GDM1 (cell line): ENCODE measurements at regions not wholly inside any gene's neighbourhood (a gene's known extent, or its start where the extent isn't known, plus 50 kb on each side); places are given as distances from the start of the nearest gene placed in this dataset.
"Not testable (repeated sequence)": the region's sequence is repeated elsewhere in the genome, so short reads cannot be mapped to it uniquely, and the experiment has no call there.

Experiments used
- DNase-seq: peaks from one replicate; lab custom pipeline; 2025; lab: John Stamatoyannopoulos, UW

DNA sequence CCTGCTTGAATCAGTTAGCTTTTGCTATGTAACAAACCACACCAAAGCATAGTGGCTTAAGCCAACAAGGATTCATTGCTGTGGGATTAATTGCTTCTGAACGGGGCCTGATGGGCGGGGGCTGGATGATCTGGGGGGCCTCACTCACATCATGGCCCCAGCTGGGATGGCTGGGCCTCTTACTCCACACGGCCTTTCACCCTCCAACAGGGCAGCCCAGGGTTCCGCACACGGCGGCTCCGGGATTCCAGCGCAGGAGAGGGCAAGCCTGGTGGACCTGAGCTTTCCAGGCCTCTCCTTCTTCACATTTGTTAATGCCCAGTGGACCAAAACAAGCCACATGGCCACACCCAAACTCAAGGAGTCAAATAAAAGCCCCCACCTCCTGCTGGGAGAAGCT is 86.3 kb upstream of the PHLPP1 start:
- no peak for DNase-seq

- no peak for DNase-seq
Measured at GRCh38 chr18:62631173-62631572, 84.2 kb upstream of the PHLPP1 start.

DNA sequence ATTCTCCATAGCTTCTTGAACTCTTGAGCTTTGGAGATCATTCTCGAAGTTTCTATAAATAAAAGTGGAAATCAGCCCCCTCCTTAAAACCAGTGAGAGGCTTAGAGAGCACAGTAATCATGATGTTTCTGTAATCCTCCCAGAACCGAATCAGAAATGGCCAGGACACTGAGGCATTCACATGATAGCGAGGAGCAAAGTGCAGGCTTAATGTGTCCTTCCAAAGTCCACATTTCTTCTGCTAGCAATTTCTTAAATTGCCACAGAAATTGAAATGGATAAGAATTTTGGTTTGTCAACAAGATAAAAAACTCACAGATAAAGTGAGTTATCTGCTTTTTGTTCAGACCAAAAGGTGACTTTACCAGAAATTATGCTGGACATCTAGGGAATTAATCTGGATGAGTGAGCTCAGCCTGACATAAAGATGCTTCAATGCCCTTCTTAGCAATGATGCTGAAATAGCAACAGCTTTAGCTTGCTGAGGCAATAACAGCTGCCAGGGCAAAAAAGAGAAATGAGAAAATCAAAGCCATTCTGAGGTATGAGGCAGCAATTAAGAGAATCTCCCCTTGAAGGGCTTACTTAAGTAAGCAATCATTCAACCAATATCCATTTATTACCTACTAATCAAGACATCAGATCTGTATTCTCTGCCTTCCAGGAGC is 82.4 kb upstream of the PHLPP1 start:
- DNase-seq = no peak

DNA sequence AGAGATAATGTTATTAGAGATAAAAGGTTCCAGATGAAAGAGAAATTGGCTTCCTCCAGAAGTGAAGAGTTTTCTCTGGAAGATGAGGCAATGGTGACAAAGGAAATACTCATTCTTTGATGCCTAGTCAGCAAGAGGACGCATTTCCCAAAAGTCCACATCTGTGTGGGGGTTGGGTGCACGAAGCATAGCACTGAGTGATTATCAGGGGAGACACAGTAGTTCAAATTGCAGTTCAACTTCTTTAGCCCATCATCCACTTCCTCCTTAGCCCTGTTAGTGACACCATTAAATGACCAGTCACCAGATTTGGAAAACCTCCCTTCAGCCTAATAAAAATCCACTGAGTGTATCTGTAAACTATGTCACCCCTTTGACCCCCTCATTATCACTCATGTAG is 80.9 kb upstream of the PHLPP1 start:
- DNase-seq = no peak

DNA sequence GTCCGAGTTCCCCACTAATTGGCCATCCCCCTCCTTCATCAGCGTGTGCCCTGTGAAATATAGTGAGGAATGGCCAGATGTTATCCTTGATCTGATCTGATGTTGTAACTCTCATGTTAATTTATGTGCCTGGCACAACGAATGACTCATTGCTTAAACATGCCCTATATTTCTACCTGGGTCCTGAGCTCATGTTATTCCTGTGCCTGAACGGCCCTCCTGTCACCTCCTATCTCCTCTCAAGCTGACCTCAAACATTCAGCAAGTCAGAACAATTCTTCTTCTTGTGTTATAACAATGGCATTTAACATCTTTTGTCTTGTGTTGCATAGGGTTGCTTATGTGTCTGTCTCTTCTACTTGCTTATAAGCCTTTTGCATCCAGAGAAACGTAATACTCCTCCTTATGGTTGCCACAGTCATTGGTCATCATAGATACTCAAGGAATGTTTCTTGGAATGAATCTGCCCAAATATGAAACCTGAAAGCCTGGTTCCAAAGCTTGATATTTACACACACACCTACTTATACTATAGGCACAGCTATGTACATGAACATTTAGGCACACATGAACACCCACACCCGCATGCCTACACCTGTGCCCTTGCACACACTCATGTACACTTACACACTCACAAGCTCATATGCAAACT is 80.2 kb upstream of the PHLPP1 start:
- DNase-seq = no peak

DNA sequence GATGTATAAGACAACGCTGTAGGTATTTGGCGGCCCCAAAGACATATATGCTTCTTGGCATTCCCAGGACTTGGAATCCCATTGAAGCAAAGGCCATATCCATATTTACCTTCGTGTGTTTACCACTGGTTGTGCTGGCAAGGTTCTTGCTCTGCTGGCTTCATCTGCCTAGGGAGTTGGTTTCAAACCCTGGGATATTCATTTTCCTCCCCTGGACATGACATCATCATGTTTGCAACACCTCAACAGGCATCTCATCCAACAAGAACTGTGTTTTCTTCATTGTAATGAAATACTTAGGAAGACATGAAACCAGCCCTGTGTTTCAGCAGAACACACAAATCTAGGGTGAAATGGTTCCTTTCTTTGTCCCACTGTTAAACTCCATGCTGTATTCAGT is 77.9 kb upstream of the PHLPP1 start:
- no peak for DNase-seq

DNA sequence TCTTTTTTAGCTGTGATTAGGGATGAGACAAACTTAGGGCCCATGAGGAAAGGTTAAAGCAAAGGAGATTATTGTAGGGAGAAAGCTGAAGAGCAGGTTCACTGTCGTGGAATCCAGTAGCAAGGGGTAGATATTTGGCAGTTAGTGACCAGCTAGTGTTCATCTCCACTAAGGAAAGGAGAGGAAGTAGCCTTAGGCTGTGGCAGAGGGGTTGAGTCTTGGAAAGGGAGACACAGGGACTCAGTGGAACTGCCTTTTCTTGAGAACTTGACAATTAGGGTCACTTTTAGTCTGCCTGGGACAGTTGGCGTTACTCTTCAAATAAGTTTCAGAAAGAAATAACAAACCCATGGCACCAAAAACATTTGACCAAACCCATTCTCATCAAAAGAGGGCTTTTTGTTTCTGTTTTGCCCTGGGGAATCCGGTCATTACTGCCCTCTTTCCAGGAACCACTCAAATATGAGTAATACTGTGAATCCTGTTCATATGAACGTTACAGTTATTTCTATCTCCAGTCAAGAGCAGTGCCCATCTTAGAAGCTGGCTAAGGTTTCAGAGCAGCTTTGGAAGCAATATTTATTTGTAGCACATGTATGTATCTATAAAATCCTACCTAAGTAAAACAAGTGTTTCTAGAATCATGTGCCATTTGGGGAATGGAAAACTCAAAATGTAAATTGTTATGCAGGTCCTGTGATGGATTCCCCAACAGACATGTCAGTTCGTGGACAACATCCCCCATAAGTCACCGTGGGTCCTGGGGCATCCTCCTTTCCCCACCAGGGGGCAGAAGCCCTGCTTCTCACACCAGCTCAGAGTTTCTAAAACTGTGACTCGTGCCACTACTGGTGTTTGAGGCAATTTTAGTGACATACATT is 77.3 kb upstream of the PHLPP1 start:
- peak; percentile 58 for DNase-seq

DNA sequence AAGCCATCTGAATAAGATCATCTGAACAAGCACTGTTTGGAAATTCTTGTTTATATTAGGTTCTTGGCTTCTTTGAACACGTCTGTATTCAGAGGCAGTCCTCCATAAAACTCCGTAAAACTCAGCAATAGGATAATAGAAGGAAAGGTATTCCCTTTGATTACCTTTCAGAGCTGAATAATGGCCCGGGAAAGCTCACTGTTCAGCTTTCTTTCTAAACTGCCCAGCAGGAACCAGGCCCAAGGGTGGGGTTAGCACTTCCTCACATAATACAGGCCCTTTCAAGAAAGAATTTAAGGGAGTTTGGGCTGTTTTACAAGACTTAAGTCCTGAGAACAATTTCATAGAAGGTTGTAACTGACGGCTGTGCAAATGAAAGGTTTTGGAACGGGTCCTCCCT is 72.2 kb upstream of the PHLPP1 start:
- DNase-seq = no peak

DNA sequence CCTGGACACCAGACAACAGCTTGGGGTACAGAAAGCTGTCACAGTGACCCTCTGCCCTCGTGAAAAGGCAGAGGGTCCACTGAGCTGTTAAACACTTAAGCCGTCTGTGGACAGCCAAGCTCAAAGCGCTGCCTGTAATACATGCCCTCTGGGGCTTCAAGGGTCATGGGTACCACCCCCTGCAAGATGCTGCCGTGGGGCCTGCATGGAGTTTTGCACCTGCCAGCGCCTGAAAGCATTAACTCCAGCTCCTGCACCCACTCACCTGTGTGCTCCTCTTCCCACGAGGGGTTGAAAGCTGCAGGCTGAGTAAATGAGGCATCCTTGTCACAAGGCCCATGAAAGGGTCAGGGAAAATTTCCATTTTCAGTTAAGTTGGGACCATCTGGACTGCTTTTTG is 70.6 kb upstream of the PHLPP1 start:
- DNase-seq = no peak

- no peak for DNase-seq
Measured at GRCh38 chr18:62647179-62647578, 68.2 kb upstream of the PHLPP1 start.

- no peak for DNase-seq
Measured at GRCh38 chr18:62648045-62648678, 67.2 kb upstream of the PHLPP1 start.

GRCh38 chr18:62651276-62652056 is 63.9 kb upstream of the PHLPP1 start:
- DNase-seq = no peak

DNA sequence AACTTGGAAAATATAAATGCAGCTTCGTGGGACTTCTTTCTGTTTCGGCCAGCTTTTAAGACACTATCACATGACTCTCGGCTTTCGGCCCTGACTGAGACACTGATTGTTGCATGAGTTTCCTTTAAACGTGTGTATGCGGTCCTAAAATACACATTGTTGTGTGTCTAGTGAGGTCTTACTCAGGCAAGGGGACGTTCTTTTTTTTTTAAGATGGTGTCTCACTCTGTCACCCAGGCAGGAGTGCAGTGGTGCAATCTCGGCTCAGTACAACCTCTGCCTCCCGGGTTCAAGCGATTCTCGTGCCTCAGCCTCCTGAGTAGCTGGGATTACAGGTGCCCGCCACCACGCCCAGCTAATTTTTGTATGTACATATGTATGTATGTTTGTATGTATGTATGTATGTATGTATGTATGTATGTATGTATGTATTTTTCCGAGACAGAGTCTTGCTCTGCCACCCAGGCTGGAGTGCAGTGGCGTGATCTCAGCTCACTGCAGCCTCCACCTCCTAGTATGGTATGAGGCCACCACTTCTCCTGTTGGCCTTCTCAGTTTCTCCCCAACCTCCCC is 63.2 kb upstream of the PHLPP1 start:
- DNase-seq = not testable (repeated sequence)

DNA sequence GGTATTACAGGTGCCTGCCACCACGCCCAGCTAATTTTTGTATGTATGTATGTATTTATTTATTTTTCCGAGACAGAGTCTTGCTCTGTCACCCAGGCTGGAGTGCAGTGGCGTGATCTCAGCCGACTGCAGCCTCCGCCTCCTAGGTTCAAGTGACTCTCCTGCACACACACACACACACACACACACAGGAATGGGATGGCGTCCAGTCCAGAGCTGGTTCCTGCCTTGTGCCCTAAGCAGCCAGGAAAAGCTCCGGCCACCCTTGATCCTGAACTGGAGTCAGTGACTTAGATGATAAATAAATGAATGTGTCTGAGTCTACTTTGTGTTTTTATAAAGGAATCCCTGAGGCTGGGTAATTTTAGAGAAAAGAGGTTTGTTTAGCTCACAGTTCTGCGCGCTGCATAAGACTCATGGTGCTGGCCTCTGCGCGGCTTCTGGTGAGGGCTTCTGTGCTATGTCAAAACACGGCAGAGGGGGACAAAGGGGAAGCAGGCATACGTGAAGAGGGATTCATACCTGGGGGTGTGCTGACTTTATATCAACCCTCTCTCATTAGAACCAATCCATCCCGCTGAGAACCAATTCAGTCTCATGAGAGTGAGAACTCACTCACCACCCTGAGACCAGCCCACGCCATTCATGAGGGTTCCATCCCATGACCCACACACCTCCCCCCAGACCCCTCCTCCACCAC is 59.7 kb upstream of the PHLPP1 start:
- no peak for DNase-seq

- no peak for DNase-seq
Measured at GRCh38 chr18:62658028-62658427, 57.3 kb upstream of the PHLPP1 start.

- no peak for DNase-seq
Measured at GRCh38 chr18:62659698-62660097, 55.6 kb upstream of the PHLPP1 start.

- no peak for DNase-seq
Measured at GRCh38 chr18:62660691-62661090, 54.6 kb upstream of the PHLPP1 start.

DNA sequence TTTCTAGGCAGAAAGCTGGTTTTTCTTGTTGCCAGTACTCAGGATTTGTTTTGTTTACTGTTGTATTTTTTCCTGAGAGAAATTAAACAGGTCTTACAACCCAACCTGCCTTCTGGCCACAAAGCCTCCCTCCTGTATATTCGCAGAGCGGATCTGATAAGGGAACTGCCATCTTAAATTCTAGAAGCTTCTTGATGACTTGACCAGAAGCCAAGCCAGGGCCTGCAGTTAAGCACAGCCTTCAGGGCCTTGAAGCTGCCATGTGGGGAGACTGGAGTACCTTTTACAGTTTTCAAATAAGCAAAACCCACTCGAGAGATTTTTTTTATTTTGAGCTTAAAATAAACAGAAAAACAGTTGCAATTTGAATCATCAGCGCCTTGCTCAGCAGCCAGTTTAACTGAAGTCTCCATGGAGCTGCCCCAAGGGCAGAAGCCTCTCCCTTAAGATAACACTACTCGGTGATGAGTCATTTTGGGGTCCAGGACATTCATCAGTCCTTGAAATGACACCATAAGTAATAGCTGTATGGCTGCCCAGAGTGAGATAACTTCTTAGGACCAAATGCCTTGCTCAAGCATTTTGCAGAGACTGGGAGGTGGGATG is 51.5 kb upstream of the PHLPP1 start:
- no peak for DNase-seq

DNA sequence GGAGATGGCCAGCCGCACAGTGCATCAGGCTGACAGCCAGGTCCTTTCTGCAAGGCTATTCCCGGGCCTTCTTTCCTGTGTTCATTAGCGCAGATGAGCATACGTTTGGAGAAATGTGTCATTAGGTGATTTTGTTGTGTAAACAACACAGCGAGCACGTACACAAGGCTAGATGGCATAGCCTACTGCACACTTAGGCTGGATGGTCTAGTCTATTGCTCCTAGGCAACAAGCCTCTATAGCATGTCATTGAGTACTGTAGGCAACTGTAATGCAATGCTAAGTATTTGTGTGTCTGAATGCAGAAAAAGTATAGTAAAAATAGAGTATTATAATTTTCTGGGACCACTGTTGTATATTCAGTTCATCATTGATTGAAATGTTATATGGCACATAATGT is 50.9 kb upstream of the PHLPP1 start:
- DNase-seq = no peak

GRCh38 chr18:62665188-62665587 is 50.2 kb upstream of the PHLPP1 start:
- DNase-seq = no peak
